IPS DF 19.7 (cell line): ENCODE measurements at regions not wholly inside any gene's neighbourhood (a gene's known extent, or its start where the extent isn't known, plus 50 kb on each side); places are given as distances from the start of the nearest gene placed in this dataset.
"Not testable (repeated sequence)": the region's sequence is repeated elsewhere in the genome, so short reads cannot be mapped to it uniquely, and the experiment has no call there.

ENCODE experiments used
- DNase-seq: peaks from one replicate; pipeline ENCODE4 v3.0.0-alpha.2; 2013; ENCODE audit warnings: low read depth, low spot score

DNA sequence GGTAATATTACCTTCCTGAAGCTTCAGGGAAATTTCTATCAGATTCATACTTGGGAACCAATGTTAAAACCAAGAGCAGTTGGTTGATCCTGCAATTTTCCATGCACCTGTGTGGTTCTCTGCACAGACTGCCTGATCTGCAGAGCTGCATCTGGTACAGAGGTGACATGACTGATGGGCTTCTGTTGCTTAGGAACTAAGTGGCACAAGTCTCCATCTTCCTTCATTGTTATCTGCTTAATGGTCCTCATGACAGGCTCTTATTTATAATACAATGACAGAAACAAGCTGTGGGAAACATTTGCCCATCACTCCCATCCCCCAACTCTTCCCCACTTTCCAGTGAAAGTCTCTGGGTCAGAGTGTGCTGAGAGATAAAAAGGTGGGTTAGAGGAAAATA, 799.1 kb downstream of the TAF11L14 start:
- no peak for DNase-seq

DNA sequence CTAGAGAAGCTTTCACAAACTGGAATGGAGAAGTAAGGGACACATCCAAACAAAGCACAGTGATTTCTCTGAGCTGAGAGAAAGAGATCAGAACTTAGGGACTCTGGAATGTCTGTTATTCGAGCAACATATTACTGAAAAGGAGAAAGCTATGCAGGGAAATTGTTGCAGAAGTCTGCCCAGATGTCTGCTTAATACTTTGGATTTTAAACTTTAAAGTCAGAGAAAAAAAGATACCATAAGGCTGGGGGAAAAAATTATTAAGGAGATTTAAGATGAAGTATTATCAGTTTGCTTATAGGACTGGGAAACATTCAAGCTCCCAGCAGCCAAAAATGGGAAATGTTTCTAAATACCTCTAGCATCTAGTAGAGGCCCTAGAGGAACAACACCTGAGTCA, 803.9 kb downstream of the TAF11L14 start:
- DNase-seq: no peak

DNA sequence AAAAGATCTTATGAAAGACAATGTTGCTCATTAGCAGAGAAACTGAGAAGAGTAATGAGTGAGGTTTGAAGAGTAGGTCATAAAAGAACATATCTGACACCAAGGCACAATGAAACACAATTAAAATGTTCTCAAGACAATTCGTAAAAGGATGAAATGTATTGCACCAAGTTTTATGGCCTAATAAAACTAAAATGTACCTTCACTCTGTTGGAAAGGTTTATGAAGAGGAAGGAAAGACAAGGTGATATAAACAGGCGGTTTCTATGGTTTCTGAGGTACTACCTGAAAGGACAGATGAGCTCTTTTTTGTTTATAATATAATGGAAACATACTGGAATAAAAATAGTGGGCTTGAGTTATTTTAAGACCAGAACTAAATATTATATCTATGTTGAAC, 821.3 kb downstream of the TAF11L14 start:
- DNase-seq: no peak

DNA sequence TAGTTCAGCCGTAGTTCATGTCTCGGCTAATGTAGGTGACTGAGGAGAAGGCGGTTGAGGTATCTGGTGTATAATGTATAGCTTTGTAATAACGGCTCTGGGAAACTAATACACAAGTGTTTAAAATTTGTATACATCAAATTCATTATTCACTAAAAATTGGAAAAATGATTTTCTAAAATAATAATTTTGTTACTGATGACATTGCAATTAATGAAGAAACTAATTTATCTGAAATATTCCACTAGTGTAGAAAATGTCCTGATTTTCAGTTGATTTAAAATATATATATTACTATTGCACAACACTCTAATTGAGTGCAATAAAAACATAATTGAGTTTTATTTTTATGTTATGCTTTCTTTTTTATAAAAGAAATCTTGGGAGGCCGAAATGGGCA, 823.0 kb downstream of the TAF11L14 start:
- DNase-seq: no peak

DNA sequence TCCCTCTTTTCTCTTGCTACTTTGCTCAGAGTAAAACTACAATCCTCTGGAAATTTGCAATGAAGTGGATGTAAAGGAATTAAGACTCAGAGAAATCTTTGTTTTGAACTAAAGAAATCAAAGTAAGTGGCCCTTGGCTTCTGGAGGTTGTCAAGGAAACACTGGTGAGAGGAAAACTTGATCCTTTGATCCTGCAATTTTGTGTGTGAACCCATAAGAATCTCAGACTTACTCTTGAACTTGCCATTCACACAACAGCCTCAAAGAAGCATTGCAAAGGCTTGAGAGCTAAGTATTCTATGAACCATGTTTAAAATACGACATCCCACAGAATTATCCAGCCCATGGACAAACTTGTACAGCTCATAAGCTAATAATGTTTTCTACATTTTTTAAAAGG, 827.5 kb downstream of the TAF11L14 start:
- no peak for DNase-seq

DNA sequence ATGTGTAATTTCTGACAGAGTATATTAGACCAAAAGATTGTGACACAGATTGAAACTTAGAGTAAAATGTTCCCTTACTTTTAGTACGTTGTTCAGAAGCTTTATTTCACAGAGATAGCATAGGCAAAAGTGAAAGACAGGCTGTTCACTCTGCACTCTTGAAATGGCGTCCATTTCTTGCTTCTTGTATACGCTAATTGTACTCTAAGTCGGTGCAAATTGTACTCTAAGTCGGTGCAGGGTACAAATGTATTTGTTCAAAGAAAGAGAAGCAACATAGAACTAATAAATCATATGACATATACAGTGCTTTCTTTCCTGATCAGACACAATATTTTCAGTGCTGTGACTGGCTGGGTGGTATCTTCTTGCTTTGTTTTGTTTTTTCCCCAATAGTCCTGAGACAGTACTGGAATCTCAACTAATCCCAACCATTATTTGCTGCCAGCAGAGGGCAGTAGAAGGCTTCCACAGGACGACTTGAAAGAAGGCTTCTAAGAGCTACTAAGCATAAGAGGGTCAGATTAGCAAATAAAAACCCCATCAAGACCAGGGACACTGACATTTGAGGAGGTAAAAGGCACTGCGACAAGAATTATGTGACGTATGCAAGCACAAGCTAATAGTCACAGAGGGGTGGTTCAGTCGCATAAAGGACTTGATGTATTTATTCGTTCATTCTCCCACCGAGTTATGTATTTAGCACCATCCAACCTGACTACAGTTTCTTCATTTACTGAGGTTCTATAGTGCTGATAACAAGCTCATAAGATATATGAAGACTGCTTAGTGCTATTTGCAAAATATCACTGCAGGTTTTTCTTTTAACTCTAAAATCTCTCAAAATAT, 831.8 kb downstream of the TAF11L14 start:
- DNase-seq: peak; percentile 69

DNA sequence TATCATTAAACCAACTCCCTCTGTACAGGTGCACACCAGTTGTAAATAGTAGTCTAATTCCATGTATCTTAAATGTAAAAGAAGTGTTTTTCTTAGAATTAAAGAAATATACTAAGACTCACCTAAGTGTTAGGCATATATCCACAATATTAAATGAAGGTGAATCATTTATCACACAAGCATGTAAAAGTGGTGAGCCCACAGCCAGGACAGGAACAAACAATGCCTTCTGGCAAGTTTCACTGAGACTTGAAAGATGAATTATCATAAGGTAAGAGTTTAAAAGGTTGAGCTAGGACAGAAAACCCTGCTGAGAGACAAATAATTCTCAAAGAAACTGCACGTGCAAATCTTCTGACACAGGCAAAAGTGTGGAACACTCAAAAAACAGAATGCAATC, 832.5 kb downstream of the TAF11L14 start:
- no peak for DNase-seq

DNA sequence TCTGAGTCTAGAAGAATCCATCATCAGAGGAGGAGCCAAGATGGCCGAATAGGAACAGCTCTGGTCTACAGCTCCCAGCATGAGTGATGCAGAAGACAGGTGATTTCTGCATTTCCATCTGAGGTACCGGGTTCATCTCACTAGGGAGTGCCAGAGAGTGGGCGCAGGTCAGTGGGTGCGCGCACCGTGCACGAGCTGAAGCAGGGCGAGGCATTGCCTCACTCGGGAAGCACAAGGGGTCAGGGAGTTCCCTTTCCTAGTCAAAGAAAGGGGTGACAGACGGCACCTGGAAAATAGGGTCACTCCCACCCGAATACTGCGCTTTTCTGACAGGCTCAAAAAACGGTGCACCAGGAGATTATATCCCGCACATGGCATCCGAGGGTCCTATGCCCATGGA, 837.5 kb downstream of the TAF11L14 start:
- not testable (repeated sequence) for DNase-seq

DNA sequence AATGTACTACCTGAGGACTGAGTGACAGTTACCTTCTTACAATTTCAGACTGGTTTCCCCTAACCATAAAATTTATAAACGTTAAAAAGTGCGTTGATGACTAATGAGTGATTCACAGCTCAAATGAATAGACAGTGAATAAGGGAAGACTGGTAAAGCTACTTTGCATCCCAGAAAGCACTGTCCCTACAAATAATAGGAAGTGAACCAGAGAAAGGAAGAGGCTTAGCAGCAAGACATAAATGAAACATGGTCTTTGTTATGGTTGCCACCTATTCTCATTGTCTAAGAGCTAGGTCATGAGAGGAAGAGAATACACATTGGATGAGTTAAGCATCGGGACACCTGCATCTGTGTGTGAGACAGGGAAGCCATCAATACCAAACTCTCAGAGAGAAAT, 849.2 kb downstream of the TAF11L14 start:
- peak; percentile 9 for DNase-seq

DNA sequence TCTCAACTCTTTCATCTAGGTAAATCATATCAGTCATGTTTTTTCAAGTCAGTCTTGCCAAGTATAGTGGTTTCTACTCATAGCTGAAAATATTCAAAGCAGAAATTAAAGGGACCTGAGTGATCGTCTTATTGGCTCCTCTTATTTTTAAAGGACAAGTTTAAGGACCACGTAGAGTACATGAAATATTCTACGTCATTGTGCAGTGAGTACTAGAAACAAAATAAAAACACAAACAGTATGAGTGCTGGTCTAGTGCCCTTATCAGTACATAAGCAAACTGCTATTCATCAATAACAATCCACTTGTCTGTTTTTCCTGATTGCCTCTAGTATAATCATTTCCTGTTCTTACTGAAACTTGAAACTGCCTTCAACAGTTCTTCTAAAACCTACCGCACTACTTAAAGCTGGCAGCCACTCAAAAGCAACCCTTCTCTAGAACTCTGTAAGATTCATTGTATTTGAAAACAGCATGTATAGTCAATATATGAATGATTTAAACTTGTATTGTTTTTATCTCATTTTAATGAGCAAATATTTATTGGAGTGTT, 853.7 kb downstream of the TAF11L14 start:
- DNase-seq: no peak

DNA sequence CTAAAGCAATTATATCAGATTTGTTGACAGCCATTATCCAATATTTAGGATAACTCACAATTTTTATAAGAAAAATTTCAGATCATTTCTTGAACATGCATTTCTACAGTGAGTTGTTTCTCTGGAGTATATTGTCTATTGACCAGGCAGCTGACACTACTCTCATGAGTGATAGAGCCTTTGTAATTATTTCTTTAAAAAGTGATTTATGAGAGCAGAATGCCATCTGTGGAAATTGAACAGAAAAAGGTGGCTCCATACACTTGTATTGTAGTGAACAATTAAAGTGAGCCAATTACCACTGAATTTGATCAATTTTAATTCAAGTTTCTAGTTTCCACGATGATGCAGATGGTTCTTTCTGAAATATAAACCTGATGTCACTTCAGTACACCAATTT, 855.4 kb downstream of the TAF11L14 start:
- no peak for DNase-seq

DNA sequence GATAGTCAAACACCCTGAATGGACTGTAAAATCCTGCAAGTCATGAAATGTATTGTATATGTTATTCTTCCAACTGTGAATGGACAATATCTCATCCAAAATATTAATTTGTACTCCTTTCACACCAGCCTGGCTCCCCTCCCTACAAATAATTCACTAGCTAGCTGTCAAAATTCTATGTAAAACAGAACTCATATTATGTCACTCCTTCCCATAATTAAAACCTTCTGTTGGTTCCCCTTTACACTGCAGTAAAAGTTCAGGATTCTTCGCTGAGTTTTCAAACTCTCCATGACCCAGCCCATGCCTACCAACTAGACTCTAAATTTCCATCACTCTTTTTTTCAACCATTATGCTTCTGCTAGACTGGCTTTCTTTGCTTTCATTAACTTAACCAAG, 857.1 kb downstream of the TAF11L14 start:
- DNase-seq: no peak

DNA sequence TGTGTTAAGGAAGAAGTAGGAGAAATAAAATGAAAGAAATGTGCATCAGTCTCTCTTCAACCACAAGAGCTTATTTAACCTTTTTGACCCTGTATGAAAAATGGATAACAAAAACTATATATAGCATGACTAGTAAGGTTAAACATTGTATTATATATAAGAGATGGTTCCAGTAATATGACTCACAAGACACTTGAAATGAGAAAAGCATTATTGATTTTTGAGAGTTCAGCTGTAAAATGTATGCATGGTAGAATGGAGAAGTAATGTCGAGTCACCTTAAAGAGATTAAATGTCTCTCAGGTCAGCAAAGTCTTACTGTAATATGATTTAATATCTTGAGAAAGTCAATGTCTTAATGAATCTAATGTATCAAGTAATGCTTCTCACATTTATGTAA, 860.9 kb downstream of the TAF11L14 start:
- DNase-seq: no peak

DNA sequence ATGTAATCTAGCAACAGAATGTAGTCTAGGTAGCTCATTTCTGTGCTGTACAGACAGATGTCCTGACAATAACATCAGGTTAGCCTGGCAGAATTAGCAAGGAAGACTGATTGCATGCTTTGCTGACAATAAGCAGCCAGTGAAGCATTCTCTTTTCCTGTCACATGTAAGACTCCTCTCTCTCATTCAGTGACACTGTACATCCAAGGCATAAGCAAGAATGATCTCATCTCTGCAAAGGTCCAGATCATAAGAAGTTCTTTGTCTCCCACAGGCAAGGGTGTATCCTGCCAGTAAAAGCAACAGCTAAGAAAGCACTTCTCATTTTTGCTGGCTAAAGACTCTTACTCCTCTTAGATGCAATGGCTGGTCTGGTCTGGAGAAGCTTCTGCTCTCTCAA, 861.8 kb downstream of the TAF11L14 start:
- no peak for DNase-seq

DNA sequence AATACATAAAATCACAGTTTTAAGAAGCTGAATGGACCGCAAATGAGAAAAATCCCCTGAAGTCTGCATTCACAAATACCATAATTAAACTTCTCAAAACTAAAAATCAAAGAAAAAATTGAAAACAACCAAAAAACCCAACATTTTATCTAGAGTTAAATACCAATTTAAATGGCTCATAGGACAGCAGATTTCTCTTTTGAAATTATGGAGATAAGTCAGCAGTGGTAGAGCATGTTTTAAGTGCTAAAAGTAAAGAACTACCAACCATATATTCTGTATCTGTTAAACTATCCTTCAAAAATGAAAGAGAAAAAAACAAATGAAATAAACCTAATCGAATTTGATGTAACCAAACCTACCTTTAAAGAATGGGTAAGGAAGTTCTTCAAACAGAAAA, 862.8 kb downstream of the TAF11L14 start:
- DNase-seq: no peak

DNA sequence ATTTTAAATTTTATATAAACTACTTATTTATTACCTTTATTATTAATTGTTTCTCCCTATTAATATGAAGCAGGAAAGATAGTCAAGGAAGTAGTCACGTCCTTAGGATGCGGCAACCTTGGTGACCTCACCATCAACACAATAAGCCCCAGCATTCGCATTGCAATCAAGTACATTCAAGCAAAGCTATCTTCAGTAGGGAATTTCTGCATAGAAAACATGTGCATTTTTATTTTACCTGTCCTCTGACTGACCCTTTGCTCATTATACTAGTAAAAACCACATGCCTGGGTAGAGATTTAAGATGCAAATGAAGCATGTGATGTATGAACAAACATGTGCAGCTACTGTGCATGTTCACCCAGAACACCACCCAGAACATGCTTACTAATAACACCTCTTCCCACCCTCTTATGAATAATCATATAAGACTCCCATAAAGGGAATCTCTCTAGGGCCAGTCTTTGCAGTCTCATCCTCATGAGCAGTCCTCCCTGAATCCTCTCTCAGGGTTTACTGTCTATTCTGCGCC, 869.6 kb downstream of the TAF11L14 start:
- DNase-seq: no peak

DNA sequence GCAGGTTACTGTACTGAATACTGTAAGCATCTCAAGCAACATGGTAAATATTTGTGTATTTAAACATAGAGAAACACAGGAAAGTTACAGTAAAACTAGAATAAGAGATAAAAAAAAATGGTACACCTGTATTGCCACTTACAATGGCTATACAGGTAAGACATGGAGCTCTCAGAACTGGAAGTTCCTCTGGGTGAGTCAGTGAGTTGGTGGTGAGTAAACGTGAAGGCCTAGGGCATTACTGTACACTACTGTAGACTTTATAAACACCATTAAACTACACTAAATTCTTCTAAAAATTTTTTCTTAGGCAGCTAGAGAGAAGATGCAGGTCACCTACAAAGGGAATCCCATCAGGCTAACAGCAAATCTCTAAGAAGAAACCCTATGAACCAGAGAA, 872.9 kb downstream of the TAF11L14 start:
- DNase-seq: no peak

DNA sequence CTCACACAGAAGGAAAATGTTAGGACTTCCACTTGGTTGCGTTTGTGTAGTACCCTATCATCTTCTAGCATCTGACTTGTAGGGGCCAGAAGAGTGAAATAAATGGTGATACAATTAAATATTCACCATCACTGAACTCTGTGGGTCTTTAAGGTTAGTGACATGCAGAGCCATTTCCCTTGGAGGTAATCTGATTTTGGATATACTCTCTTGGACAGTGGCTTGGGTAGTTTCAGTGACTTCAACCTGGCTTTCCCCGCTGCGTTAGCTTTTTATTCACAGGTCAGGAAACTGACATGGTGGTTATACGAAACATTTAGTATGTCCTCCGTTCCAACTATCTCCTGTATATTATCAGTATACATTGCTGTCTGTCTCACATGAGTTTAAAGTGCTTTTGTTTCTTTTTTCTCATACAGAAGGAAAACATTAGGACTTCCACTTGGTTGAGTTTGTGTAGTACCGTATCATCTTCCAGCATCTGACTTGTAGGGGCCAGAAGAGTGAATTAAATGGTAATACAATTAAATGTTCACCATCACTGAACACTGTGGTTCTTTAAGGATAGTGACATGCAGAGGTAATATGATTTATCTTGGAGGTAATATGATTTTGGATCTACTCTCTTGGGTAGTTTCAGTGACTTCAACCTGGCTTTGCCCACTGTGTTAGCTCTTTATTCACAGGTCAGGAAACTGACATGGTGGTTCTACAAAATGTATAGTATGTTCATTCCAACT, 883.6 kb downstream of the TAF11L14 start:
- no peak for DNase-seq

DNA sequence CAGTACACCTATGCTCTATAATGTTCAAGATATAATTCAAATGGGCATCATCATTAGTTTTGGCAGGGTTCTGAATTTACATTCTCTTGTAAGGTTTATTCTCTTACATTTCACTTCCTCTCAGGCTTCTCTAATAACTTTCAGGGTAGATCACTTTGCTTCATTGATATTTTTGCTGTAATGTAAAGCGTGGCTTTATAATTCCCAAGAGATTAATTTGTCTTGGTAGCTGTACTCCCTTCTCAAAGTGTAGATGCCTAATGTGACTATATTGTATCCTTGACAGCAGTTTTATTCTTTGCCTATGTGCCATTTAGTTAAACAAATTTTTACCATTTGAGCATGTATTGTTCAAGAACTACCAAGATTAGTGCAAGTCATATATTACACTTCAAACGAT, 889.1 kb downstream of the TAF11L14 start:
- DNase-seq: no peak

DNA sequence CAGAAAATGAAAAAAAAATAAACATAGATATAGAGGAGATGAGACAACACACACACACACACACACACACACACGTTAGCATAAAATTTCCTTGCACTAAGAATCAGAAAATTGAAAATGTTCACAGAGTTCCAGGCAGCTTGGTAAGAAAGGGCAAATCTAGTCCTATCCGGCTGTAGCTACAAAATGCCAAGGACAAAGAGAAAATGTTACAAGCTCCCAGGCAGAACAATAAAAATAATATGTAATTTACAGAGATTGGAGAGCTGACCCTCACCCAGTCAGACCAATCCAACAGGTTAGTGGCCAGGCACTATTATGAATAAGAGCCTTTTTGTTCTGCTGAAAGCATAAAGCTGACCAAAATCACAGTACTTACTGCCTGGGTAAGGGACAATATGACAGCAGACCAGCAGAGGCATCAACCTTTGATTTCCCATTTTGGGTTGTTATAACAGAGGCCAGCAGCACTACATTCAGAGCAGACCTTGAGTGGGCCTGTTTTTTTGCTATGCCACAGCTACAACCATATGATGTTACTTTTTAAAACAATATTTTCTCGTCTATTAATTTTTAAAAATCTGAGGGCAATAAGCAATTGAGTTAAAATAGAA, 892.6 kb downstream of the TAF11L14 start:
- DNase-seq: no peak

DNA sequence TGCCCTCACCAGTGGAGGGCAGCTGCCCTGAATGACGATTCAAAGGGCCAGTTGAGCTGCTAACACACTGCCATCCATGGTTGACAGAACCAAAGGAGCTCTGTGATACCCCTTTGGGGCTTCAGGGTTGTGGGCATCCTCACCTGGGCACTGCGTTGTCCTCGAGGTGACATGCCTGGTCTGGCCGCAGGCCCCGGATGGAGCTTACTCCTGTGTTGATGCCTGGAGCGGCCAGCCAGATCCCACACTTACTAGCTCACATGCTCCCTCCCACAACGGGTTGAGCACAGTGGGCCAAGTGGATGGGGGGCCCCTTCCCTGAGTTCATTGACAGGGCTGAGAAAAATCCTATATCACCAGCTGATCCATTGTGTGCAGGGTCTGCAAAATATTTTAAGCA, 898.9 kb downstream of the TAF11L14 start:
- DNase-seq: no peak

DNA sequence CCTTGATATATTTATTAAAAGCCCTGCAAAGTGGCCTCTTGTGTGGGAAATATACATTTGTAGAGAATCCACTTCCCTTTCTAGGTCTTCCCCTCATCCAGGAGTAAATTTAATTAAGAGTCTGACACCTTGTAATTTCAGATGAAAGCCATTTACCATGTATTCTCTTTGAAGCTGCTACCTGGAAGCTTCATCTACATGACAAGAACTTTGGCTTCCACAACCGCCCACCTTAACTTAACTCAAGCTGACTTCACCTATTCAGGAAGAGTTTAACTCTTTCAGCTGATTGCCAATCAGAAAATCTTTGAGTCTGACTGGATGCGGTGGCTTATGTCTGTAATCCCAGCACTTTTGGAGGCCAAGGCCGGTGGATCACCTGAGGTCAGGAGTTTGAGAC, 899.9 kb downstream of the TAF11L14 start:
- peak; percentile 85 for DNase-seq
